ENCODE measurements at regions not wholly inside any gene's neighbourhood (a gene's known extent, or its start where the extent isn't known, plus 50 kb on each side); places are given as distances from the start of the nearest gene placed in this dataset.

DNA sequence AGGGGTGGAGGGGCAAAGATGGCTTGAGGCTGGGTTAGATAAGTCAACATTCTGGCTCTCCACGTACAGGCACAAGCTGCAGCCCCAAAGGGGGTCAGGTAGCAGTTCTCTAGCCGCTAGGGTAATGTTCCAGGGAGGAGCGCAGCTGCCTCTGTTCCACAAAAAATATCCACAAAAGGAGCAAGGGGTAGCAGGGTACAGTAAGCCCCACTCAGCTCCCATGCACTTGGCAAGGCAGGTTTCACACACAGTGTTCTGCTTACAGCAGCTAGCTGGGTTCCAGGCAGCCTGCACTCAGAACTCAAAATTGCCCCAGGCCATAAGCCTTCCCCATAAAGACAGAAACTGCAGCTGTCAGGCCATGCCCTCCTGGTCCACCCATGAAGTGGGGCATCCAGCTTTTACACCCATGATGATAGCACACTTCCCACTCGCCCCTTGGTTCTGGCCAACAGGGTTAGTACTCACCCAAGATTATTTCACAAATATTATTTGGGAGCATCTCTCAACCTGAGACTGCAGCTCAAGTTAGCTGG lies 130.0 kb downstream of the CYSLTR2 start:
- WGBS, 2 donors (ENCODE audit: extremely low coverage in 2 of 2, insufficient read length in 2 of 2, insufficient replicate concordance in 1 of 2), result no CpG with 5 or more reads among the region's 4 CpGs
- H3K9ac ChIP-seq (ENCODE audit: low read depth, low read length, poor library complexity), result no peak overlapping the region
- H4K91ac ChIP-seq (ENCODE audit: low read depth, low read length, poor library complexity), result no peak overlapping the region

GRCh38 chr13:48784916-48785548 lies 131.3 kb downstream of the CYSLTR2 start:
- DNase-seq (ENCODE audit: low spot score), result no peak
- H4K8ac ChIP-seq (ENCODE audit: low read depth, low read length), result no peak overlapping the region

More for the DNA sequence above, 130.0 kb downstream of the CYSLTR2 start:
- H2BK15ac ChIP-seq (ENCODE audit: low read length), result no peak overlapping the region
- no peak overlapping the region for H3K4ac ChIP-seq (ENCODE audit: low read length)
- H3K36me3 ChIP-seq (replicated peaks in 1 of 2; ENCODE audit: control insufficient read depth in 2 of 2, insufficient read depth in 2 of 2, low read length in 2 of 2), result no peaks in the 10 kb centered on the region
- no peak overlapping the region for H3K18ac ChIP-seq (ENCODE audit: low read length)
- no peak overlapping the region for H3K4me2 ChIP-seq (ENCODE audit: insufficient read depth, low read length, poor library complexity, severe bottlenecking)
- H3K79me1 ChIP-seq (ENCODE audit: low read depth, low read length), result no peaks in the 10 kb centered on the region
- H2AK5ac ChIP-seq (ENCODE audit: low read depth, low read length), result no peak overlapping the region
- no peak overlapping the region for H3K23ac ChIP-seq (ENCODE audit: low read depth, low read length, poor library complexity)
- H2BK12ac ChIP-seq (ENCODE audit: low read length), result no peak overlapping the region
- DNase-seq (ENCODE audit: low spot score), result no peak
- H3K9me3 ChIP-seq (replicated peaks in 1 of 2; ENCODE audit: control insufficient read depth in 2 of 2, insufficient read depth in 1 of 2, low read depth in 1 of 2, low read length in 2 of 2), result peaks cover 5% of the 10 kb centered on the region in 2 donors
- no peak overlapping the region for H3K4me3 ChIP-seq (ENCODE audit: low read length in 2 of 2)
- no peak overlapping the region for H2BK120ac ChIP-seq (ENCODE audit: low read depth, low read length)
- no peak overlapping the region for H3K27ac ChIP-seq (replicated peaks; ENCODE audit: low read length)
- H2BK5ac ChIP-seq (ENCODE audit: low read length), result no peak overlapping the region
- H3K27me3 ChIP-seq (ENCODE audit: control insufficient read depth in 3 of 3, insufficient read depth in 3 of 3, low read depth in 1 of 3, low read length in 3 of 3), result no peaks in the 10 kb centered on the region
- no peaks in the 10 kb centered on the region for H3K4me1 ChIP-seq (ENCODE audit: control insufficient read depth in 2 of 2, insufficient read depth in 1 of 2, low read depth in 1 of 2, low read length in 2 of 2)
- no peak overlapping the region for H4K8ac ChIP-seq (ENCODE audit: low read depth, low read length)
- no peak overlapping the region for H3K14ac ChIP-seq (ENCODE audit: low read length)
- H2AFZ ChIP-seq (ENCODE audit: low read length), result no peak overlapping the region

DNA sequence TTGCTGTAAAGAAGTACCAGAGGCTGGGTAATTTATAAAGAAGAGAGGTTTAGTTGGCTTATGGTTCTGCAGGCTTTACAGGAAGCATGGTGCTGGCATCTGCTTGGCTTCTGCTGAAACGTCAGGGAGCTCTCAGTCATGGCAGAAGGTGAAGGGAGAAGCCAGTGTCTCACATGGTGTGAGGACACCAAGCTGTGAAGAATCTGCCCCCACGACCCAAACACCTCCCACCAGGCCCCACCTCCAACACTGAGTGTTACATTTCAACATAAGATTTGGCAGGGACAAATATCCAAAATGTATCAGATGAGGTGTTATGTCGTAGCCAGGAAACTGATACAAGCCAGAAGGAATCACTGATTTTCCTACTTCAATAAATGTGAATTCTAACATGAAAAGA lies 136.5 kb downstream of the CYSLTR2 start:
- no peak overlapping the region for H3K4me2 ChIP-seq (ENCODE audit: insufficient read depth, low read length, poor library complexity, severe bottlenecking)
- H4K8ac ChIP-seq (ENCODE audit: low read depth, low read length), result no peak overlapping the region
- no peaks in the 10 kb centered on the region for H3K36me3 ChIP-seq (replicated peaks in 1 of 2; ENCODE audit: control insufficient read depth in 2 of 2, insufficient read depth in 2 of 2, low read length in 2 of 2)
- no peak overlapping the region for H3K23ac ChIP-seq (ENCODE audit: low read depth, low read length, poor library complexity)
- no peak overlapping the region for H3K18ac ChIP-seq (ENCODE audit: low read length)
- no peak overlapping the region for H4K91ac ChIP-seq (ENCODE audit: low read depth, low read length, poor library complexity)
- no peak overlapping the region for H2AK5ac ChIP-seq (ENCODE audit: low read depth, low read length)
- H3K9me3 ChIP-seq (replicated peaks in 1 of 2; ENCODE audit: control insufficient read depth in 2 of 2, insufficient read depth in 1 of 2, low read depth in 1 of 2, low read length in 2 of 2), result peaks cover 0 to 2% of the 10 kb centered on the region in 2 donors
- no peak overlapping the region for H3K14ac ChIP-seq (ENCODE audit: low read length)
- no peaks in the 10 kb centered on the region for H3K27me3 ChIP-seq (ENCODE audit: control insufficient read depth in 3 of 3, insufficient read depth in 3 of 3, low read depth in 1 of 3, low read length in 3 of 3)
- no peak overlapping the region for H3K9ac ChIP-seq (ENCODE audit: low read depth, low read length, poor library complexity)
- no peak overlapping the region for H3K4ac ChIP-seq (ENCODE audit: low read length)
- no peak overlapping the region for H2BK5ac ChIP-seq (ENCODE audit: low read length)
- H2BK120ac ChIP-seq (ENCODE audit: low read depth, low read length), result no peak overlapping the region
- no CpG with 5 or more reads among the region's 3 CpGs for WGBS, 2 donors (ENCODE audit: extremely low coverage in 2 of 2, insufficient read length in 2 of 2, insufficient replicate concordance in 1 of 2)
- no peaks in the 10 kb centered on the region for H3K4me1 ChIP-seq (ENCODE audit: control insufficient read depth in 2 of 2, insufficient read depth in 1 of 2, low read depth in 1 of 2, low read length in 2 of 2)
- no peak overlapping the region for H2BK15ac ChIP-seq (ENCODE audit: low read length)
- H3K27ac ChIP-seq (replicated peaks; ENCODE audit: low read length), result no peak overlapping the region
- H3K4me3 ChIP-seq (ENCODE audit: low read length in 2 of 2), result no peak overlapping the region
- H2AFZ ChIP-seq (ENCODE audit: low read length), result no peak overlapping the region
- H3K79me1 ChIP-seq (ENCODE audit: low read depth, low read length), result no peaks in the 10 kb centered on the region
- DNase-seq (ENCODE audit: low spot score), result no peak
- no peak overlapping the region for H2BK12ac ChIP-seq (ENCODE audit: low read length)

More at GRCh38 chr13:48784916-48785548, 131.3 kb downstream of the CYSLTR2 start:
- Histone ChIP-seq H2BK5ac (ENCODE audit: low read length) (no peak overlapping the region), H3K14ac (ENCODE audit: low read length) (no peak overlapping the region), H4K91ac (ENCODE audit: low read depth, low read length, poor library complexity) (no peak overlapping the region), H3K4me3 (ENCODE audit: low read length in 2 of 2) (no peak overlapping the region), H3K23ac (ENCODE audit: low read depth, low read length, poor library complexity) (no peak overlapping the region), H3K36me3 (replicated peaks in 1 of 2; ENCODE audit: control insufficient read depth in 2 of 2, insufficient read depth in 2 of 2, low read length in 2 of 2) (no peaks in the 10 kb centered on the region), H3K4me2 (ENCODE audit: insufficient read depth, low read length, poor library complexity, severe bottlenecking) (no peak overlapping the region), H2BK12ac (ENCODE audit: low read length) (no peak overlapping the region), H3K4ac (ENCODE audit: low read length) (no peak overlapping the region), H2BK15ac (ENCODE audit: low read length) (no peak overlapping the region), H3K18ac (ENCODE audit: low read length) (no peak overlapping the region), H2AFZ (ENCODE audit: low read length) (no peak overlapping the region), H3K27me3 (ENCODE audit: control insufficient read depth in 3 of 3, insufficient read depth in 3 of 3, low read depth in 1 of 3, low read length in 3 of 3) (no peaks in the 10 kb centered on the region), H3K9me3 (replicated peaks in 1 of 2; ENCODE audit: control insufficient read depth in 2 of 2, insufficient read depth in 1 of 2, low read depth in 1 of 2, low read length in 2 of 2) (peaks cover 5% of the 10 kb centered on the region in 2 donors), H2BK120ac (ENCODE audit: low read depth, low read length) (no peak overlapping the region), H3K27ac (replicated peaks; ENCODE audit: low read length) (no peak overlapping the region), H3K4me1 (ENCODE audit: control insufficient read depth in 2 of 2, insufficient read depth in 1 of 2, low read depth in 1 of 2, low read length in 2 of 2) (no peaks in the 10 kb centered on the region), H2AK5ac (ENCODE audit: low read depth, low read length) (no peak overlapping the region), H3K9ac (ENCODE audit: low read depth, low read length, poor library complexity) (no peak overlapping the region), H3K79me1 (ENCODE audit: low read depth, low read length) (no peaks in the 10 kb centered on the region)
- no CpG with 5 or more reads among the region's 3 CpGs for WGBS, 2 donors (ENCODE audit: extremely low coverage in 2 of 2, insufficient read length in 2 of 2, insufficient replicate concordance in 1 of 2)

DNA sequence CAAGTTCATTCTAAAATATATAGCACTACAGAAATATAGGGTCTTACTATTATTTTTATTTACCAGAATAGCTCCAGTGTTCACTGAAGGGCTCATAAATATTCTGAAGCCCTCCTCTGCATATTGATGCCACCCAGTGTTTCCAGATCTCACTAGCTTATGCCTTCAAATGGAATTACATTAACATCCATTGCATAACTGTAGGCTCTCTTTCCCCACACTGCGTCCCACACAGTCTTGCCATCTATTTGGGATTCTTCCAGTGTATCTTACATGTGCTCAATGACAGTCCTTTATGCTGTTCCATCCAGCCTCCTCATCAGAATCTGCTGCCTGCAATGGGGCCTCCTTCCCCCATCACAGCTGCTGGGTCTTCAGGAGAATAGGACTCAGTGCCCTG lies 137.2 kb downstream of the CYSLTR2 start:
- Histone ChIP-seq H3K79me1 (ENCODE audit: low read depth, low read length) (no peaks in the 10 kb centered on the region), H3K9ac (ENCODE audit: low read depth, low read length, poor library complexity) (no peak overlapping the region), H2AK5ac (ENCODE audit: low read depth, low read length) (no peak overlapping the region), H3K4ac (ENCODE audit: low read length) (no peak overlapping the region), H2BK15ac (ENCODE audit: low read length) (no peak overlapping the region), H2BK12ac (ENCODE audit: low read length) (no peak overlapping the region), H3K9me3 (replicated peaks in 1 of 2; ENCODE audit: control insufficient read depth in 2 of 2, insufficient read depth in 1 of 2, low read depth in 1 of 2, low read length in 2 of 2) (peaks cover 0 to 2% of the 10 kb centered on the region in 2 donors), H2BK120ac (ENCODE audit: low read depth, low read length) (no peak overlapping the region), H3K14ac (ENCODE audit: low read length) (no peak overlapping the region), H2AFZ (ENCODE audit: low read length) (no peak overlapping the region), H3K27me3 (ENCODE audit: control insufficient read depth in 3 of 3, insufficient read depth in 3 of 3, low read depth in 1 of 3, low read length in 3 of 3) (no peaks in the 10 kb centered on the region), H3K4me1 (ENCODE audit: control insufficient read depth in 2 of 2, insufficient read depth in 1 of 2, low read depth in 1 of 2, low read length in 2 of 2) (no peaks in the 10 kb centered on the region), H3K4me3 (ENCODE audit: low read length in 2 of 2) (no peak overlapping the region), H4K91ac (ENCODE audit: low read depth, low read length, poor library complexity) (no peak overlapping the region), H4K8ac (ENCODE audit: low read depth, low read length) (no peak overlapping the region), H3K18ac (ENCODE audit: low read length) (no peak overlapping the region), H3K4me2 (ENCODE audit: insufficient read depth, low read length, poor library complexity, severe bottlenecking) (no peak overlapping the region), H3K23ac (ENCODE audit: low read depth, low read length, poor library complexity) (no peak overlapping the region), H3K36me3 (replicated peaks in 1 of 2; ENCODE audit: control insufficient read depth in 2 of 2, insufficient read depth in 2 of 2, low read length in 2 of 2) (no peaks in the 10 kb centered on the region), H2BK5ac (ENCODE audit: low read length) (no peak overlapping the region), H3K27ac (replicated peaks; ENCODE audit: low read length) (no peak overlapping the region)
- WGBS, 2 donors (ENCODE audit: extremely low coverage in 2 of 2, insufficient read length in 2 of 2, insufficient replicate concordance in 1 of 2), result no CpG with 5 or more reads among the region's 1 CpG
- DNase-seq (ENCODE audit: low spot score), result no peak
